Frontal cortex (tissue), 3 donors: ENCODE measurements at regions not wholly inside any gene's neighbourhood (a gene's known extent, or its start where the extent isn't known, plus 50 kb on each side); places are given as distances from the start of the nearest gene placed in this dataset.
"Not testable (repeated sequence)": the region's sequence is repeated elsewhere in the genome, so short reads cannot be mapped to it uniquely, and the experiment has no call there.

Experiments
- DNase-seq, 2 donors: peaks; one replicate each; pipeline ENCODE4 v3.0.0; 2012; ENCODE audit warnings: low spot score in 2 of 2
- FAIRE-seq: peaks from 2 replicates; lab custom pipeline; 2012; peaks lifted over from hg19 to GRCh38; lab: Jason Lieb, UNC
- donor health status: control.
- donor health status: control.
- donor health status: control.

DNA sequence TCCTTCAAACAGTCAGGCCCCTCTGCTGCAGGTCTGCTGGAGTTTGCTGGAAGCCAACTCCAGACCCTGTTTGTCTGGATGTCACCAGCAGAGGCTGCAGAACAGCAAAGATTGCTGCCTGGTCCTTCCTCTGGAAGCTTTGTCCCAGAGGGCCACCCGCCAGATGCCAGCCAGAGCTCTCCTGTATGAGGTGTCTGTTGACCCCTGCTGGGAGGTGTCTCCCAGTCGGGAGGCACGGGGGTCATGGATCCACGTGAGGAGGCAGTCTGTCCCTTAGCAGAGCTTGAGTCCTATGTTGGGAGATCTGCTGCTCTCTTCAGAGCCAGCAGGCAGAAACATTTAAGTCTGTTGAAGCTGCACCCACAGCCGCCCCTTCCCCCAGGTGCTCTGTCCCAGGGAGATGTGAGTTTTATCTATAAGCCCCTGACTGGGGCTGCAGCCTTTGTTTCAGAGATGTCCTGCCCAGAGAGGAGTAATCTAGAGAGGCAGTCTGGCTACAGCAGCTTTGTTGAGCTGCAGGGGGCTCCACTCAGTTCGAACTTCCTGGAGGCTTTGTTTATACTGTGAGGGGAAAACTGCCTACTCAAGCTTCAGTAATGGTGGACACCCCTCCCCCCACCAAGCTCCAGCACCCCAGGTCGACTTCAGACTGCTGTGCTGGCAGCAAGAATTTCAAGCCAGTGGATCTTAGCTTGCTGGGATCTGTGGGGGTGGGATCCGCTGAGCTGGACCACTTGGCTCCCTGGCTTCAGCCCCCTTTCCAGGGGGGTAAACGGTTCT, 72.1 kb downstream of the OGFRL1 start:
- FAIRE-seq, DNase-seq: not testable (repeated sequence)

DNA sequence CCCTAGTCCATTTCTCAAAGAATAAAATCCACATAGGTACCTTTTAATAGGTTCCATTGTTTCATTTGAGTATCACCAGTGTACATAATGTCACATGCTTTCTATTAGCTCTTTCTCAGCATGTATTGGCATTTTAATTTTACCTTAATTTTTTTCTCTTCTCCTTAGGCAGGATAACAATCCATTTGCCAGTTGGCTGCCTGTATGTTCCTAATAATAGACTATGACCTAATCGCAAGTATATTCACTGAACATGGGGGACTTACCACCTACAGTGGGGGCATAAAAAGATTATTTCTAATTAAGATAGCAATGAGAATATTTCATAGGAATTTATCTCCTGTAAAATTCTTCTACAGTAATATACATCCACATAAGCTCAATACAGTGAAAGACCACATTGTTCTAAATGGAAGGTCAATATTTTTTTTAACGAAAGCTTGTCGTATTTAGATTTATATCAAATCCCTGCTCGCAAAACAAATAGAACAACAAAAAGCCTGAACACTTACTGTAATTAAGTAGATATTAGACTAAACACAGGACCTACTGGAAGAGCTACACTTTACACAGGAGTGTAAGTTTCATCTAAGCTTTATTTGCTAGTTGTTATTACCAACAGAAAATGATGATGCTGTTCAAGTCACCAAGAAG, 76.4 kb downstream of the OGFRL1 start:
- FAIRE-seq, result no peak
- DNase-seq, result no peak

DNA sequence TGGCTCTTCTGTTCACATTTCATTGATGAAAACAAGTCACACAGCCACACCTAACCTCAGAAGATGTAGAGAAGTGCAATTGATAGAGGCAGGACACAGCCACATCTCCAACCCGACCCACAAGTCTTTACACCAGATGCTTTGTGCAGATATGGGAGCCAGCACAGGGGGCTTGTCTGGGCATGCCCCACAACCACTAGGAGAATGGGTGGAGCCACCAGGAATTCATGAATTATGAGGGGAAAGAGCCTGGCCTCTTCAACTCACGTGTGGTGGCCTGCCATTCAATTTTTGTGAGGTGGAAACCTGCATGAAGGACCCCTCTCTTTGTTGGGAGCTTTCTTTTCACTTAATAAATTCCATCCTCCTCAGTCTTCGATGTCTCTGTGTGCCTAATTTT, 79.1 kb downstream of the OGFRL1 start:
- DNase-seq (no peak), FAIRE-seq (no peak)

DNA sequence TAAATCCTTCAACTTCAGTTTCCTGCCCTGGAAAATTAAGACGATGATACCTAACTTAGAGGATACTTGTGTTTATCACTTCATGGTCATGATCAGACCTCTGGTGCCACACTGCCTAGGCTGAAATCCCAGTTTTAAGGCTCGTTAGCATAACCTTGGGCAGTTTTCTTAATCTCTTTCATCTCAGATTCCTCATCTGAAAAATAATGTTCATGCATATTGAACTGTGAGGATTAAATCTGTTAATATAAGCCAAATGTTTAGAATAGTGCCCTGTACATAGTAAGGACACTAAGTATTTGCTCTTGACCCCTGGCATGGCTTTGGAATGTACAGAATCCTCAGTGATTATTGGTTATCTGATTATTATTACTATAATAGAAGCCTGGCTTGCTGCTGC, 79.7 kb downstream of the OGFRL1 start:
- DNase-seq, result no peak
- FAIRE-seq, result no peak

DNA sequence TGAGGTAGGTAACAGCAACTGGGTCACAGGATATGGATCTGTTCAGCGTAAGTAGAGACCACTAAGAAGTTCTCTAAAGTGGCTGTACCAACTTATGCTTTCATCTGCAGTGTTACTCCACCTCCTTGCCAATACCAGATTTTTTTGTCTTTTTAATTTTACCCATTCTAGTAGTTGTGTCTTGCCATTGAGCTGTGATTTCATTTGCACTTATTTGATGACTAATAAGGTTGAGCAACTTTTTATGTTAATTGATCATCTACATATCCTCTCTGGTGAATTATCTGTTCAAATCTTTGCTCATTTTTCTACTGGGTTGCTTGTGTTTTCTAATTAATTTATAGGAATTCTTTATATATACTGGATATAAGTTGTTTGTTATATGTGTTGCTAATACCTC, 82.9 kb downstream of the OGFRL1 start:
- no peak for DNase-seq
- no peak for FAIRE-seq

DNA sequence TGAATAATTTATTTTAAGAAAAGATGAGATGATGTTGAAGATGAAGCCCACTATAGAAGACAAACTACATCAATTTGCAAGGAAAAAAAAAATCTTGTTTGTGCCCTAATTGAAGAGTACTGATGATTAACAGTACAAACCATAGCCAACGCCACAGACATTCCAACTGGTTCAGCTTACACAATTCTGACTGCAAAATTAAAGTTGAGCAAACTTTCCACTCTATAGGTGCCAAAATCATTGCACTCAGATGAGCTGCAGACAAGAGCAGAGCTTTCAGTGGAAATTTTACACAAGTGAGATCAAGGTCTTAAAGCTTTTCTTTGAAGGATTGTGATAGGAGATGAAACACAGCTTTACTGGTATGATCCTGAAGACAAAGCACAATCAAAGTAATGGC, 85.3 kb downstream of the OGFRL1 start:
- DNase-seq (no peak), FAIRE-seq (no peak)

DNA sequence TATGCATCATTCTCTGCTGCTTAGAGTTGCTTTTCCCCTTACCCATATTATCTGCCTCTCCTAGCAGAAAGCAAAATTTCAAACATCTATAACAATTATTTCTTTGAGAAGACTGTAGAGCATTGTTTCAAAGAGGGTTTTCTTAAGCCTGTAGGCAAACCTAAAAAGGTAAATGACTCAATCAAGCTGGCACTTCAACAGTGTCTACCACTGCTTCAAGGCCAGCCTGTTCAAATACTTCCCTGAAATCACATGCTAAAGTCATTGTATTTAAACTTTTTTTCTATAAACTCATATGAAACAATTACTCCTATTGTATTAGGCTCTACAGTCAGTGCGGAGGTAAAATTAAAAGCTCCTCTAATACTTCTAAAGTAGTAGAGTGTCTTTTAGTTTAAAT, 87.1 kb downstream of the OGFRL1 start:
- no peak for DNase-seq
- no peak for FAIRE-seq

DNA sequence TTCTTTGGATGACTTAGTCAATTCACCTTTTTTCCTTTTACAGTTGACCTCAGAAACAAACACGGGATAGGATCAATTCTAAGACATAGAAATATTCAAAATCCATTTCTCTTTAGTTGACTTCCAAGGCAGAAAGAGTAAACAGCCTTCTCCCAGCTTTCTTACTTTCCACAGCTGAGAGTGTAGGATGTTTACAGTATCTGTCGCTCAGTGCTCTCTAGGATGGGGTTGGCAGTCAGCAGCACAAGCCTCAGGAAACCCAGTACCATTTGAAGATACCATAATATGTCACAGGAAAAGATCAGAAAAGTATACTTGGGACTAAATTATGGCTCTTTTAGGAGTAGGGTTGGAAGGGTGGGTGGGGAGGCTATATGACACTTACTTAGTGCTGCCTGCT, 88.2 kb downstream of the OGFRL1 start:
- no peak for DNase-seq
- no peak for FAIRE-seq

DNA sequence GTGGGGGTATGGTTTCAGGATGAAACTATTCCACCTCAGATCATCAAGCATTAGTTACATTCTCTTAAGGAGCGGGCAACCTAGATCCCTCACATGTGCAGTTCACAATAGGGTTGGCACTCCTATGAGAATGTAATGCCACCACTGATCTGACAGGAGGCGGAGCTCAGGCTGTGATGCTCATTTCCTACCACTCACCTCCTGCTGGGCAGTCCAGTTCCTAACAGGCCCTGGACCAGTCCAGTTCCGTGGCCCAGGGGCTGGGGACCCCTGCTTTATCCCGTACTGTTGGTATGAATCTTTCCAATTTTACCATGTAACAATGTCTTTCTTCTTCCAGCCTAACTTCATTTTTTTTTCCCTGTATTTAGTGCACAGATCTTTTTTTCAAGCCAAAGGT, 94.9 kb downstream of the OGFRL1 start:
- no peak for DNase-seq
- FAIRE-seq, result no peak

DNA sequence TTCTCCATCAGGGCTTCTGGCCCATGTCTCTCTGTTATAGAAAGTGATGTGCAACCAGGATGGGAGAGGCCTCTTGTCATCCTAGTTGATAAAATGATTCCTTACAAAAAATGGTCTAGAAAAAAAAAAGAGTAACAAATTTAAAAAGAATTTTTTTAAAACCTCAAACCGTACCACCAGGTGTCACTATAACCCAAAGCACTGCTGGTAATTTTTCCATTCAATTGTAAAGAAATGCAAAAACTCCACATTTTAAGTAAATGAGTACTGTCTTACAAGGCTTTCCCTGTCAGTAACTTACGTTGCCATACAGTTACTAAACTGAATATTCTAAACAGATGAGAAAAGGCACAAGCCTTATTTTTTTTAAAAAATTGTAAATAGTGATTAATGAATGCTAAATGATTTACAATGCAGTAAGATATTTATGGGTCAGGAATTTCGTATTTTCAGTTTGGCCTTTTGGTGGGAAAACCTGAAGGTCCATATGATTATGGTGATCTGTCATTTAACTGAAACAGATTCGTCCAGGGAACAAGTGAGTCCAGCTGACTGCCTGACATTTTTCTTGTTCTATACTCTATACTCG, 95.4 kb downstream of the OGFRL1 start:
- FAIRE-seq (peak; percentile 85), DNase-seq (peak in 1 of 2 donors; percentile 10)

DNA sequence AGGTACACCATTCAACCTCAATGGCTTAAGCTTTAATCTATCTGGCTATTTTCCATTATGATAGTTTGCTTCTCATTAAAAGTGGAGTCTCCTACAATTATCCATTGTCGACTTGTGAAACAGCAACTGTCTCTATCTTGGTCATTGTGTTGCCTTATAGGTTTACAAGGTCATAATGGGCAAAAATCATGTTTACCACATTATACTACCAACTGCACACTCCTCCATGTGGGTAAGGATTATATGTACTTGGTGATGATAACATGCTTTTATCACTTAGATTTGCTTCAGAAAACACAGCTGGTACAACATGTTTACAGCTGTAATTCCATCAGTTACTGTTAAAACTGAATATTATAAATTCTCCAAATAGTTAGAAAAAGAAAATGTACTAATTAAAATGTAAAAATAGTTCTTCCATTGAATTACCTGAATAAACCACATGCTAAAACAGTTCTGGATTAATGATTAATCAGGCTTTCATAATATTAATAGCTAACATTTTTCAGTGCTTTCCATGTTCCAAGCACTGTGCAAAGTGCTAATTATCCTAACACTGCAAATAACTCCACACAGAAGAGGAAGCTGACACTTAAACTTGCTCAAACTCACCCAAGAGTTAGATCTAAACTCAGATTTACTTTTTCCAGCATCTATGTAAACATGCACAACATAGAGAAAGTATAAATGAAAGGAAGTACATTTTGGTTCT, 96.7 kb downstream of the OGFRL1 start:
- FAIRE-seq (no peak), DNase-seq (no peak)

DNA sequence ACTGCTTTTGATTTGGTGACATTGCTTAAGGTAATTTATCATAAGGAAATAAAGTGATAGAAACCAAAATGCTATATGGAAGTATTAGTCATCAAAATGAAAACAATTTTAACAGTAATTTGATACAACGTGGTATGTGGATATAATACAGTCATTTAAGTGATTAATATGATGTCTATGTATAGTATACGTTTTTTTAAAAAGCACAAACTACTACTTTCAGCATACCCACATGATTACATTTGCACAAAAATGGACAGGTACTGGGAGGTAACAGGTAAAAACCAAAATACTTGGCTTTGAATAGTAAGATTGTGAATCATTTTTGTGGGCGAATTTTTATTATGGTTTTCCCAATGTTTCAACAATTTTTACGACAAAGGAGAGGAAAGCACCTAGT, 97.6 kb downstream of the OGFRL1 start:
- DNase-seq, result no peak
- FAIRE-seq, result no peak

DNA sequence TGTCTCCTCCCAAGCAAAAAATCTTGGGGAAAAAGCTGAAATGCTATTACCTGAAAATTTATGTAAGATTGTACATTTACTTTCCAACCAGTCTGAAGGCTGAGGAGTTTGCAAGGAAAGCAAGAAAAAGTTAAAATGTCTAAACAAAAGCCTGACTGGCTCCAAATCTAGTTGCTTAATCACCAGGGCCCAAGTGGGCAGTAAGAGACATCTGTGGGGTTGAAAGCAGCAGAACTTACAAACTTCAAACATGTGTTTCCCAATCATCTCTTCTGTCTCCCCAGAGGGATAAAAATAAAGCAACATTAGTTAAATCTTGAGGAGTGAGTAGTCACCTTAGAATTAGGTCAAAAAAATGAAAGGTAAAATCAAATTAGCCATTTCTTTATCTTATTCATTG, 98.6 kb downstream of the OGFRL1 start:
- DNase-seq (no peak), FAIRE-seq (no peak)

DNA sequence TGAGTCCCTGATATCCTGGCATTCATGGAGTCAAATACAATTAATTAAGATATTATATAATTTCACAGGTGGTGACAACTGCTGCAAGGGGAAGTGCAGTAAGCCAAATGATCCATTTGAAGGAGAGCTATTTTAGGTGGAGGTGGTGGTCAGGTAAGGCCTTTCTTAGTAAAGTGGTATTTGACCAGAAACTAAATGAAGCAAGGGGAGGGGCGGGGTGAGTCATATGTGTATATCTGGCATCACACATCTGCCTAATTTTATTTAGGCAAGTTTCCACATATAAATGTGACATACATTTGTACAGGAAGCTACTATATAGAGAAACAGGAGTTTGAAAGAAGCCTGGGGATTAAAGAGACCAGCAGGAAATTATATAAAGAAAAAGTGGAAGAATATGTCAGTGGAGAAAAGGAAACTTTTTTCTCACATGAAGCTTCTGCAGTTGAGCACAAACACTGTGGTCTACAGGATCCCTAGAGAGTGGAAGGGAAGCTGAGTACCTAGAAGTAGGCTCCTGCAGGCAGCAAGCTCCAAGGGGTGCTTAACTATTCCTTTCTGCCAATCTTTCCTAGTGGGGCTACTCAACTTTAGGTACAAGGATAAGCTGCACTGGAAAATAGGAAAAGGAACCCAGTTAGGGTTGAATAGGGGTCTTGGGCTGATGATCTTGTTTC, 99.6 kb downstream of the OGFRL1 start:
- FAIRE-seq, result no peak
- no peak for DNase-seq

DNA sequence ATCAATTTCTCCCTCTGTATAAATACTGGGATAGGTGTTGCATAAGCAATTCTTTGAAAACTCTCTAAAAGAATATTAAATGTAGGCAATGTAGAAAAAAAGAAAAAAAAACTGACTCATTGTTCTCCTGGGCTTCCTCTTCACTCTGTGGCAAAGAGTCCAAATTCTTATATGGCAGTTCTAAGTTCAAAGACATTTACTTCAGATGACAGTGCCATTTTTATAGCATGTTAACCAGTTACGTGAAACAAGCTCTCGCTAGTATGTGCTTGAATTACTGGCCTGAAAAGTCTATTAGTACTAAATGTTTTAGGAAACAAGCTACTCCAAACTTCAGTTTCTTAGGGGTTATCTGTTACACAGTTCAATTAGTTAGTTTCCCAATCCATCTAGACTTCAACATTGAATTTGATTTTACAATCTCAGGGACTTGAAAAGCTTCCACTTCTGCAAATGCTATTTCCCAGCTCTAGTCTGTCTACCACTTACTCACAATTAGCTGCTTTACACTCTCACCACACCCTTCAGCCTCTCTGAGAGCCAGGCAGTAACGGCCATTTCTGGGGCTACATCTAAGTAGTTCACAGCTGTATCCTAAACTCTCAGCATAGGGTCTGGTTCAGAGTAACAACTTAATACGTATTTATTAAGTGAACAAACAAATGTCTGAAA, 100.4 kb downstream of the OGFRL1 start:
- DNase-seq (no peak), FAIRE-seq (no peak)

DNA sequence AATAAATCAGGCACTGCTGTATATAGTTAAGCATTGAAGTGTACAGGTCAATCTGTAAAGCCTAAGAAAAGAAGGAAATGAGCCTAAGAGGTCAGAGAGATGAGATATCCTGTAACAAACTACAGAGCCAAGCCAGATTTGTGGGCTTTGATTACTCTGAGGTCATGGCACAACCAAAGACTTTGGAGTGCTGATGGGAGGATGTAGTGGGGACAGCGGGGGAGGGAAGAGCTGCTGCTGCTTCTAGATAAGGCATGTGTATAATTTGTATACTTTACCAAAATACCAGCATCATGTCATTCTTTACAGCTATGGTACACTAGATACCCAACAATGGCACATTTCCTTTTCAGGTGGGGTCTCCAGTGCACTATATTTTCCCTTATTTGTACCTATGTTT, 102.5 kb downstream of the OGFRL1 start:
- DNase-seq (no peak), FAIRE-seq (no peak)

DNA sequence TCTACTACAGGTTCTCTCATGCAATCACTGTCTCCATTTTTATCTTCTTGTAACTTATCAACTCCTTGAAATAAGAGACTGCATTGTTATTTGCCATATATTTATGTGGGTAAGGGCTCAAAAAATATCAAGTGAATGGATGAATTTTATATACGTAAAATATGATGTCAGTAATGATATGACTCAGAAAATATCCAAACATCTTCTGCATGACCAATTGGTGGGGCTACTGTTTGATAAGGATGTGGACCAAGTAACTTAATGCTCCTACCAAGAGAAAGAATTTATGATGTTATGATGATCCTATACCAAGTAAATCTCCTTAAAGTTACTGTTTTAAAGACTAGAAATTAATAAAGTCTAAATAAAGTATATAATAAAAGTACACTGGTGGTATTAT, 103.7 kb downstream of the OGFRL1 start:
- no peak for FAIRE-seq
- DNase-seq, result no peak

DNA sequence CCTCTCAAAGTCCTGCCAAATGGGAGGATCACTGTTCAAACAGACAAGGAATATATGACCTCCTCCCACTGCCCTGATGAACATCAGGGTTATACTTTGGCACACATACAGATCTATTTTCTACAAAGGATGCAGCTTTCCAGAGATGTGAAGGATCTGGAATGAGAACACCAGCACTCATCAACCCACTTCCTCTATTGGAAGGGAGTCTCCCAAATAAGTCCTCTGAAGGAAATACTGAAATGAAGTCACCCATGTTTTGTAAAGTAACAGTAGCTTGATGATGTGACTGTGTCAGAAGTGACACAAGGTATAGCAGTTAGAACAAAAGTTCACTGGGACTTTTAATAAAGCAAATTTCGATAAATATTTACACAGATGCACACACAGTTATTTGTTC, 104.9 kb downstream of the OGFRL1 start:
- DNase-seq, result no peak
- FAIRE-seq, result no peak

DNA sequence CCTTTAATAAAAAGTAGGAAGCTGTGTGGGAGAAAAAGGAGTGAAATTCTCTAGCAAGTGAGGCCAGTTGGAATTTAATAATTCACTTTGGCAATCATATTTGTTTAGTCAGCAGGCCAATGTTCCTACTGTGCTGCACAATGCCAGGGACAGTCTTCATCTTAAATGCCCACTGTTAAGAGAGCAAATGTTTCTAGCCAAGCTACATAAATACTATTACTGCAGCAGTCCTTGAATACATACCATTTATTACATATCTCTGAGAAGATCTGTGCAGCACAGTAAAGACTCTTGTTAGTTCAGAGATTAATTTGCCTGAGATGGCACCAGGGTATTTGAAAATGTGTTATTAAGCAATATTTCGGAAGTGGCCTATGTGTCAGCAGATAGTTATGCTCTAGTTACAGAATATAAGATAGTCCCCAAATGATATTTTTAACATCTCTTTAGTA, 105.4 kb downstream of the OGFRL1 start:
- FAIRE-seq (no peak), DNase-seq (no peak)

DNA sequence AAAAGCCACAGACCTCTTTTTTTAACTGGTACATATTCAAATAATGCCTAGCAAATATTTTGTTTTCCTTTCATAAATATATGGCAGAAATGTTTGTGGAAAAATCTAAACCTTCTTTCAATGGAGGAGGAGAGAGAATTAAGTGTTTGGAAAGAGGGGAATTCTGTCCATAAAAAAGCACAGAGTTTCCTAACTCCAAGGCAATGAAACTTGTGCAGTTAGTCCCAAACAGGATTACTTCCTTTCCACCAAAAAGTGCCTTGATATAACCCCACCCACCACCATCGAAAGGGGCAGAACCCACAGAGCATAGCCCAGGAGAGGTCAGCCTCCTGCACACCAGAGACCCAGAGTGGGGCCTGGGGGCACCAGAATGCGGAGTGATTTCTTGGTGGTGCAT, 106.3 kb downstream of the OGFRL1 start:
- DNase-seq, result no peak
- no peak for FAIRE-seq
